Astrocyte (in vitro differentiated cells and primary cell): ENCODE measurements at regions not wholly inside any gene's neighbourhood (a gene's known extent, or its start where the extent isn't known, plus 50 kb on each side); places are given as distances from the start of the nearest gene placed in this dataset.

Experiments used
- DNase-seq: peaks from one replicate; pipeline ENCODE4 v3.0.0-alpha.2; 2010; ENCODE audit warnings: low read depth
- FAIRE-seq: peaks from 2 replicates; lab custom pipeline; 2011; peaks lifted over from hg19 to GRCh38; lab: Jason Lieb, UNC
- H2AFZ ChIP-seq: 2 replicates; pipeline ENCODE4 v1.6.0; 2012; ENCODE audit warnings: low read depth, low read length, inconsistent platforms
- H3K27ac ChIP-seq: 2 replicates; pipeline ENCODE4 v1.5.1; 2011; ENCODE audit warnings: low read depth, low read length, inconsistent platforms
- H3K27me3 ChIP-seq: 2 replicates; pipeline ENCODE4 v1.6.0; 2011; ENCODE audit warnings: low read length, inconsistent platforms; ENCODE audit not compliant: insufficient read depth
- H3K36me3 ChIP-seq: 2 replicates; pipeline ENCODE4 v1.5.1; 2011; ENCODE audit warnings: low read length, inconsistent platforms; ENCODE audit not compliant: insufficient read depth
- H3K4me1 ChIP-seq: 2 replicates; pipeline ENCODE4 v1.5.1; 2011; ENCODE audit warnings: low read length, inconsistent platforms; ENCODE audit not compliant: insufficient read depth
- H3K4me2 ChIP-seq: 2 replicates; pipeline ENCODE4 v1.6.0; 2012; ENCODE audit warnings: low read length, inconsistent platforms
- H3K4me3 ChIP-seq: 2 replicates; pipeline ENCODE4 v1.5.1; 2011; ENCODE audit warnings: low read depth, mild to moderate bottlenecking, low read length, inconsistent platforms; ENCODE audit not compliant: insufficient read depth
- H3K79me2 ChIP-seq: 2 replicates; pipeline ENCODE4 v1.6.0; 2012; ENCODE audit warnings: mild to moderate bottlenecking, low read length, inconsistent platforms; ENCODE audit not compliant: insufficient read depth
- H3K9ac ChIP-seq: 2 replicates; pipeline ENCODE4 v1.6.0; 2012; ENCODE audit warnings: mild to moderate bottlenecking, low read length, inconsistent platforms
- H3K9me3 ChIP-seq: 2 replicates; pipeline ENCODE4 v1.5.1; 2012; ENCODE audit warnings: low read depth, mild to moderate bottlenecking, low read length, inconsistent platforms; ENCODE audit not compliant: insufficient read depth
- H4K20me1 ChIP-seq: 2 replicates; pipeline ENCODE4 v1.6.0; 2012; ENCODE audit warnings: low read length, inconsistent platforms; ENCODE audit not compliant: insufficient read depth
- H3K27ac Mint-ChIP-seq: one replicate; pipeline ENCODE4 v1.8.0; 2021; ENCODE audit warnings: mild to moderate bottlenecking, mixed read lengths; ENCODE audit not compliant: unreplicated experiment
- H3K27me3 Mint-ChIP-seq: one replicate; pipeline ENCODE4 v1.8.0; 2021; ENCODE audit warnings: low read depth, mixed read lengths; ENCODE audit not compliant: unreplicated experiment
- H3K36me3 Mint-ChIP-seq: one replicate; pipeline ENCODE4 v1.8.0; 2021; ENCODE audit warnings: low read depth, mixed read lengths; ENCODE audit not compliant: unreplicated experiment
- H3K4me1 Mint-ChIP-seq: one replicate; pipeline ENCODE4 v1.8.0; 2021; ENCODE audit warnings: low read depth, mixed read lengths; ENCODE audit not compliant: unreplicated experiment
- H3K4me3 Mint-ChIP-seq: one replicate; pipeline ENCODE4 v1.8.0; 2021; ENCODE audit warnings: mild to moderate bottlenecking, moderate library complexity, mixed read lengths; ENCODE audit not compliant: unreplicated experiment
- H3K9me3 Mint-ChIP-seq: one replicate; pipeline ENCODE4 v1.8.0; 2021; ENCODE audit warnings: mild to moderate bottlenecking, mixed read lengths; ENCODE audit not compliant: unreplicated experiment
- CTCF ChIP-seq: IDR thresholded peaks from 2 replicates; pipeline ENCODE4 v1.5.1; 2011; ENCODE audit warnings: low read depth, mild to moderate bottlenecking, inconsistent platforms, low read length, moderate library complexity; ENCODE audit not compliant: insufficient read depth
- EZH2 ChIP-seq: IDR thresholded peaks from 2 replicates; pipeline ENCODE4 v1.6.1; 2012; ENCODE audit warnings: mild to moderate bottlenecking, low read length, inconsistent platforms; ENCODE audit not compliant: insufficient read depth

GRCh38 chr18:51391215-51391614, 193.7 kb upstream of the MEX3C start:
- no peak overlapping the region for H3K4me3 Mint-ChIP-seq
- H3K9me3 ChIP-seq, result no peaks in the 10 kb centered on the region

DNA sequence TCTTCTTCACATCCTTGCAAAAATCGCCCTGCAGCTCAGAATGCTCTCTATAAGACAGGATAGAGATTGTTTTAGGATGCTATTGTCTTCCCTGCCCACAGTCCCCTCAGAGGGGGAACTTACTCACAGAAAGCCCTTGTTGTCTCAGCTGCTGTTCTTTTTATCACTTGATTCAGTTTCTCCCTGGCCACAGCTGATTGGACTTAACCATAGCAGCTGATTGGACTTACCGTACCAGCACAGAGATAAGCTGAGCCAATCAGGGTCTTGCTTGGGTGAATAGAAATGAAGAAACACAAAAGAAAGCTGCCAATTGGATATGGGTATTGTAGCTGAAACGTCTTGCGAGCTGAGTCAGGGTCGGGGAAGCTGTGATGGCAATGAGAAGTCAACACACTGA, 194.2 kb upstream of the MEX3C start:
- H3K9me3 ChIP-seq, result no peaks in the 10 kb centered on the region
- no peaks in the 10 kb centered on the region for H3K27me3 ChIP-seq
- Mint-ChIP-seq H3K4me1 (peaks cover 12% of the 10 kb centered on the region), H3K27me3 (no peaks in the 10 kb centered on the region), H3K36me3 (no peaks in the 10 kb centered on the region), H3K9me3 (no peaks in the 10 kb centered on the region), H3K27ac (no peak overlapping the region), H3K4me3 (no peak overlapping the region)
- no peaks in the 10 kb centered on the region for H3K36me3 ChIP-seq
- no peak overlapping the region for H3K9ac ChIP-seq
- H3K27ac ChIP-seq, result no peak overlapping the region
- TF ChIP-seq CTCF (no peak), EZH2 (no peak)
- H3K4me3 ChIP-seq, result no peak overlapping the region
- FAIRE-seq, result no peak
- H3K4me1 ChIP-seq, result no peaks in the 10 kb centered on the region
- no peaks in the 10 kb centered on the region for H4K20me1 ChIP-seq
- H3K79me2 ChIP-seq, result no peaks in the 10 kb centered on the region
- H3K4me2 ChIP-seq, result no peak overlapping the region
- no peak overlapping the region for H2AFZ ChIP-seq
- DNase-seq, result no peak

More at GRCh38 chr18:51391215-51391614, 193.7 kb upstream of the MEX3C start:
- Histone ChIP-seq H3K4me3 (no peak overlapping the region), H3K36me3 (no peaks in the 10 kb centered on the region), H3K79me2 (no peaks in the 10 kb centered on the region), H3K4me1 (no peaks in the 10 kb centered on the region), H3K9ac (no peak overlapping the region), H2AFZ (no peak overlapping the region), H3K4me2 (no peak overlapping the region), H4K20me1 (no peaks in the 10 kb centered on the region), H3K27me3 (no peaks in the 10 kb centered on the region), H3K27ac (no peak overlapping the region)
- Mint-ChIP-seq H3K36me3 (no peaks in the 10 kb centered on the region), H3K27ac (no peak overlapping the region), H3K4me1 (peaks cover 12% of the 10 kb centered on the region), H3K9me3 (no peaks in the 10 kb centered on the region), H3K27me3 (no peaks in the 10 kb centered on the region)
- no peak for FAIRE-seq
- DNase-seq, result no peak
- TF ChIP-seq CTCF (no peak), EZH2 (no peak)

GRCh38 chr18:51397347-51397962, 200.0 kb upstream of the MEX3C start:
- FAIRE-seq (no peak), DNase-seq (no peak)
- H3K27ac ChIP-seq, result no peak overlapping the region
- no peaks in the 10 kb centered on the region for H4K20me1 ChIP-seq
- Mint-ChIP-seq H3K36me3 (no peaks in the 10 kb centered on the region), H3K27me3 (no peaks in the 10 kb centered on the region), H3K27ac (no peak overlapping the region), H3K4me3 (no peak overlapping the region), H3K4me1 (no peaks in the 10 kb centered on the region), H3K9me3 (no peaks in the 10 kb centered on the region)
- H3K4me2 ChIP-seq, result no peak overlapping the region
- H3K27me3 ChIP-seq, result no peaks in the 10 kb centered on the region
- H3K36me3 ChIP-seq, result no peaks in the 10 kb centered on the region
- H3K4me1 ChIP-seq, result no peaks in the 10 kb centered on the region
- no peaks in the 10 kb centered on the region for H3K79me2 ChIP-seq
- no peak overlapping the region for H3K4me3 ChIP-seq
- TF ChIP-seq EZH2 (no peak), CTCF (no peak)
- no peak overlapping the region for H3K9ac ChIP-seq
- no peak overlapping the region for H2AFZ ChIP-seq
- no peaks in the 10 kb centered on the region for H3K9me3 ChIP-seq
